ENCODE measurements at regions not wholly inside any gene's neighbourhood (a gene's known extent, or its start where the extent isn't known, plus 50 kb on each side); places are given as distances from the start of the nearest gene placed in this dataset.

DNA sequence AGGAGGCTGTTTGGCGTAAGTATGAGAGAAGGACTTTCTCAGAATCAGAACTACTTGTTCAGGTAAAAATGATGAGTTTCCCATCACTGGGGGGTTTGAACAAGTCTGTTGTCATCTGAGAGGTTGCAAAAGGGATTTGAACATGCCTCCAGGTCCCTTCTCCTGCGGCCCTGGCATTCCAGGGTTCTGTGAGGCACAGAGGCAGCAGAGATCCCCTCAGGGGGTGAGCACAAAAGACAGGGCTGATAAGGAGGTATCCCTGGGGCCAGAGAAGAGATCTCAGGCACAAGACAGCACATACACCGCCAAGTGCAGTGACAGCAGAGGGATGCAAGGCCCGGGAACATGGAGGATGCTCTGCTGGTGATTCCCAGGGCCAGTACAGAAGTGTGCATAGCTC is 275.8 kb upstream of the TSHZ3 start:
- no peak overlapping the region for H3K4me3 ChIP-seq
- H3K27ac ChIP-seq = no peak overlapping the region
- TF ChIP-seq POLR2A (IDR thresholded peaks at IDR 0.05) (no peak), POLR2AphosphoS5 (IDR thresholded peaks at IDR 0.05; ENCODE audit: insufficient read depth in 1 of 2, low read depth in 1 of 2) (no peak)
- TF ChIP-seq, protein P1, sequence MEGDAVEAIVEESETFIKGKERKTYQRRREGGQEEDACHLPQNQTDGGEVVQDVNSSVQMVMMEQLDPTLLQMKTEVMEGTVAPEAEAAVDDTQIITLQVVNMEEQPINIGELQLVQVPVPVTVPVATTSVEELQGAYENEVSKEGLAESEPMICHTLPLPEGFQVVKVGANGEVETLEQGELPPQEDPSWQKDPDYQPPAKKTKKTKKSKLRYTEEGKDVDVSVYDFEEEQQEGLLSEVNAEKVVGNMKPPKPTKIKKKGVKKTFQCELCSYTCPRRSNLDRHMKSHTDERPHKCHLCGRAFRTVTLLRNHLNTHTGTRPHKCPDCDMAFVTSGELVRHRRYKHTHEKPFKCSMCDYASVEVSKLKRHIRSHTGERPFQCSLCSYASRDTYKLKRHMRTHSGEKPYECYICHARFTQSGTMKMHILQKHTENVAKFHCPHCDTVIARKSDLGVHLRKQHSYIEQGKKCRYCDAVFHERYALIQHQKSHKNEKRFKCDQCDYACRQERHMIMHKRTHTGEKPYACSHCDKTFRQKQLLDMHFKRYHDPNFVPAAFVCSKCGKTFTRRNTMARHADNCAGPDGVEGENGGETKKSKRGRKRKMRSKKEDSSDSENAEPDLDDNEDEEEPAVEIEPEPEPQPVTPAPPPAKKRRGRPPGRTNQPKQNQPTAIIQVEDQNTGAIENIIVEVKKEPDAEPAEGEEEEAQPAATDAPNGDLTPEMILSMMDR (IDR thresholded peaks at IDR 0.05) = no peak
- intact Hi-C loops (cut with DNase I) = no loop called here
- no peaks in the 10 kb centered on the region for H3K4me1 ChIP-seq
- H3K27me3 ChIP-seq = no peaks in the 10 kb centered on the region
- no peaks in the 10 kb centered on the region for H3K9me3 ChIP-seq
- no peaks in the 10 kb centered on the region for H3K36me3 ChIP-seq
- DNase-seq (ENCODE audit: extremely low spot score in 2 of 2) = no peak

DNA sequence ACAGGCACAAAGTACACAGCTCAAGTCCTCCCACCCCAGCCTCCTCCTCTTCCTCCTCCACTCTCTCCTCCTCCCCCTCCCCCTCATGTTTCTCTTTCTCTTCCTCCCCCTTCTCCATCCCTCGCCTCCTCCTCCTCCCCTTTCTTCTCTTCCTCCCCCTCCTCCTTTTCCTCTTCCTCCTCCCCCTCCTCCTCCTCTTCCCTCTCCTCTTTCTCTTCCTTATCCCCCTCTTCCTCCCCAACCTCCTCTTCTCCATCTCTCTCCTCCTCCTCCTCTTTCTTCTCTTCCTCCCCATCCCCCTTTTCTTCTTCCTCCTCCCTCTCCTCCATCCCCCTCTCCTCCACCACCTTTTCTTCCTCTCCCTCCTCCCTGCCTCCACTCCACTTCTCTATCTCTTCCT is 276.3 kb upstream of the TSHZ3 start:
- intact Hi-C loops (cut with DNase I) = no loop called here
- Histone ChIP-seq H3K36me3 (no peaks in the 10 kb centered on the region), H3K9me3 (no peaks in the 10 kb centered on the region), H3K27me3 (no peaks in the 10 kb centered on the region), H3K4me3 (no peak overlapping the region), H3K4me1 (no peaks in the 10 kb centered on the region), H3K27ac (no peak overlapping the region)
- TF ChIP-seq, protein P1 (IDR thresholded peaks at IDR 0.05) = no peak
- TF ChIP-seq POLR2A (IDR thresholded peaks at IDR 0.05) (no peak), POLR2AphosphoS5 (IDR thresholded peaks at IDR 0.05; ENCODE audit: insufficient read depth in 1 of 2, low read depth in 1 of 2) (no peak)
- no peak for DNase-seq (ENCODE audit: extremely low spot score in 2 of 2)

DNA sequence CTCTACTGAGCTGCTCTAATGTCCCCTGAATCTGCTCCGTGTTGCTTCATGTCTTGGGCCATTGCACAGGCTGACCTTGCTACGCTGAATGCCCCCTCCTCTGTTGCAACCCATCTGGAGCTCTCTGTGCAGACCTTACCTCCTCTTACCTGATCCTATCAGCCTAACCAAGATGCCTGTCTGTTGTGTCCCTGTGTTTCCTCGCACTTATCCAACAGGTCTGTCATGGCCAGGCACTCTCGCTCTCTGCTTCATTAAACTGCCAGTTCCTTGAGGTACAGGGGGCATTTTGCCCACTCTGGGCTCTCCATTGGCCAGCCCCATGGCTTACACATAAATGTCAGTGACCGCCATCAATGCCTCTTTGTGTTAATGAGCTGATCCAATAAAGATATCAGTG is 277.7 kb upstream of the TSHZ3 start:
- H3K4me1 ChIP-seq = no peaks in the 10 kb centered on the region
- H3K27ac ChIP-seq = no peak overlapping the region
- H3K36me3 ChIP-seq = no peaks in the 10 kb centered on the region
- no peaks in the 10 kb centered on the region for H3K9me3 ChIP-seq
- DNase-seq (ENCODE audit: extremely low spot score in 2 of 2) = no peak
- H3K27me3 ChIP-seq = no peaks in the 10 kb centered on the region
- intact Hi-C loops (cut with DNase I) = no loop called here
- H3K4me3 ChIP-seq = no peak overlapping the region
- TF ChIP-seq, protein P1 (IDR thresholded peaks at IDR 0.05) = no peak
- TF ChIP-seq POLR2AphosphoS5 (IDR thresholded peaks at IDR 0.05; ENCODE audit: insufficient read depth in 1 of 2, low read depth in 1 of 2) (no peak), POLR2A (IDR thresholded peaks at IDR 0.05) (no peak)

DNA sequence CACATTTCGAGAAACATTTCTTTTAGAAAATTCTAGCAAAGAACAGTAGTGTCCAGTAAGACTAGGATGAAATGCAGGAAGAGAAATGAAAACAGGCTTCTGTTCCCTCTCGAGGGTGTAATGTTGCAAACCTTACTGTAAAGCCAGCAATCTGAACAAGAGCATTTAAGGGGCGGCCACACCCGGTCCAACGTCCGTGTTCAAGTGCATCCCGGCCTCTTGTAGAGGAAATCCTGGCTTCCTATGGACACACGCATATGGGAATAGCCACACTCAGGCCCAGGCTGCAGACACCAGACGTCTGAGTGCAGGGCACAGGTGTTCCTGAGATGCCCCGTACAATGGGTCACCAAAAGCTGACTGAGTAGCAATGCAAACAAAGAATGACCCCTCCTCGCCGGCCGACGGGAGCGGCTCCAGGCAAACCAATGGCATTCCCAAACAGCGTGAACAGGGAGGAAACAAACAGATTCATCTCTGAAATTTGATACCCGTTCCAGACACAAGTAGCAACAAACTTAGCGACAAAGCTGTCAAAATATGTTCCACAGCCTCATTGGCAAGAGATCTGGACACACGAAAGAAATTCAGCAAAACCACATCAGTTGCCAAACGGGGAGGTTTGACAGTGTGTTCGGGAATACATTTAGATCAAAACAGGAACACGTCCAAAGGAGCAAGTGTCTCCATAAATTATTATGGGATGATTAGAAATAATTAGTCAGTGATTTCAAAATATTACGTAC is 278.6 kb upstream of the TSHZ3 start:
- TF ChIP-seq, protein P1 (IDR thresholded peaks at IDR 0.05) = no peak
- TF ChIP-seq POLR2A (IDR thresholded peaks at IDR 0.05) (no peak), POLR2AphosphoS5 (IDR thresholded peaks at IDR 0.05; ENCODE audit: insufficient read depth in 1 of 2, low read depth in 1 of 2) (no peak)
- intact Hi-C loops (cut with DNase I) = no loop called here
- no peaks in the 10 kb centered on the region for H3K9me3 ChIP-seq
- no peak for DNase-seq (ENCODE audit: extremely low spot score in 2 of 2)
- no peak overlapping the region for H3K4me3 ChIP-seq
- no peaks in the 10 kb centered on the region for H3K27me3 ChIP-seq
- H3K36me3 ChIP-seq = no peaks in the 10 kb centered on the region
- H3K27ac ChIP-seq = no peak overlapping the region
- H3K4me1 ChIP-seq = no peaks in the 10 kb centered on the region

DNA sequence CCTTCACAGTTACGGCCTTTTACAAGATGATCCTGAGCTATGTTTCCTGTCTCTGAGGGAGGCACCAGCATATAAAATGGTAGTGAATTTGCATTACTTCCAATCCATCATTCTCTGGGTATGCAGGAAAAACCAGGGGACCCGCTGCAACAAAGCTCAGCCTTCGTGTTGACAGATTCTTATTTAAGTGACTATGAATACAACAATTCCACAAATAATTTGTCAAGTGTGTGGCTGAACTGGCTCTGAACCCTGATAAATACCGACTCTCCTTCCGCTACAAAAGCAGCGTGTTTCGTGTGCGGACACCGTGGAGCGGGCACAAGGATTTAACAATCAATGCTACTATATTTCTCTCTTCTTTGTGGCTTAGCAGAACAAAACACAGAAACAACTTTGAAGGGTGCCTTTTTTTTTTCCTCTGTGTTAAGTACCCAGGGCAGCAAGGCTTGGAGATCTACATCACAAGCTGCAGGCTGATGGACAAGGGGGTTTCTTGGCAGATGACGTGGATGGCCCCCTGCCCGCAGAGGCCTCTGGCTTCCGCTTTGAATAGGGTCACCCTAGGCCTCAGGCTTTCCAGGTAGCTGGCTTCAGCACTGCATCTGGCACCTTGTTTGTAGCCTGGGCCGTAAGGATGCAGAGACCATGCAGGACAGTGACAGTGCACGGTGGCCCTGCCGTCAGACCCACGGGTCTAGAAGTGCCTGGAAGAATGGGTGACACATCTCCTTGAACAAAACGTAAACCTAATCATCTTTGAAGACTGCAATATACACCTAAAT is 280.5 kb upstream of the TSHZ3 start:
- no peaks in the 10 kb centered on the region for H3K36me3 ChIP-seq

More for the DNA sequence above, 280.5 kb upstream of the TSHZ3 start:
- Histone ChIP-seq H3K4me1 (no peaks in the 10 kb centered on the region), H3K27me3 (no peaks in the 10 kb centered on the region), H3K4me3 (no peak overlapping the region), H3K9me3 (no peaks in the 10 kb centered on the region), H3K27ac (no peak overlapping the region)
- intact Hi-C loops (cut with DNase I) = no loop called here
- TF ChIP-seq, protein P1 (IDR thresholded peaks at IDR 0.05) = no peak
- TF ChIP-seq POLR2A (IDR thresholded peaks at IDR 0.05) = no peak
- TF ChIP-seq POLR2AphosphoS5 (IDR thresholded peaks at IDR 0.05; ENCODE audit: insufficient read depth in 1 of 2, low read depth in 1 of 2) = no peak
- DNase-seq (ENCODE audit: extremely low spot score in 2 of 2) = no peak
